Urothelium cell line (cell line): ENCODE measurements at regions not wholly inside any gene's neighbourhood (a gene's known extent, or its start where the extent isn't known, plus 50 kb on each side); places are given as distances from the start of the nearest gene placed in this dataset.

Source experiments
- DNase-seq: peaks from one replicate; pipeline ENCODE4 v3.0.0; 2011; ENCODE audit warnings: low spot score, mixed read lengths
- FAIRE-seq: peaks from 2 replicates; lab custom pipeline; 2011; peaks lifted over from hg19 to GRCh38; lab: Jason Lieb, UNC

DNA sequence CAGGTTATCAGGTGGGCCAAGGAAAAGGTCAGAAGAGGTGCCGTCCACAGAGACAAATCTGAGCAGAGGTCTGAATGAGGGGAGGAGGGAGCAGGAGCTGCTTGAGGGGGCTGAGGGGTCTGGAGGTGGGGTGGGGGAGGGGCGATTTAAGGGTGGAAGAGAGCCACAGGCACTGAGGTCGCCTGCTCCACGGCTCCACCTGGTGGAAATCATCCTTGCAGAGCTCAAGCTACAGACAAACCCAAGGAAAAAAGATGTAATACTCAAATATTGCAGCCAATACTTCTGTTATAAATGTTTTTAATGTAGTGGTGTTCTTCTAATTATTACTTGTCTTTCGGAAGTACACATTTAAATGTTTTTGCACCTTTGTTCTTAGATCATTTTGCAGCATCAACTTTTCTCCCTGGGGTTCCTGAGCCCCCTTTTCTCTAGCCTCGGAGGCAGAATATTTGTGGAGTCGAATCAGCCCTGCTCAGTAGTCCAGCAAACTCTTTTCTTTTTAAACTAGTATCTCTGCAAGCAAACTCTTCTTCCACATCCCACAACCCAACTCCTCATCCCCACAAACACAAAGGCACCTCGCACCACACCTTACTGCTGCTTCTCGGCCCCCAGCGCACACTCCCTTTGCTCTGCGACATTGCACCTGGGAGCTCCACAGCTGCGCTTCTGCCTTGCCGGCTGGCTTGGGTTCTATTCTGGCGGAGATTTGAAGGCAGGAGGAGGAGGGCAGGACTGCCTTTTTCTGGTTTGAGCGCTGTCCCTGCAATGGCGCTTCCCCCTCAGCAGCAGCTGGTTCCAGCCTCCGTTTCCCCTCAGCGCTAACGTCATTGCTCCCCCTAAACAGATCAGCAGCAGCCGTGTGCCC, 51.0 kb upstream of the TFAP2A start:
- DNase-seq: peak; percentile 61

More for the DNA sequence above, 51.0 kb upstream of the TFAP2A start:
- no peak for FAIRE-seq
